ENCODE measurements at regions not wholly inside any gene's neighbourhood (a gene's known extent, or its start where the extent isn't known, plus 50 kb on each side); places are given as distances from the start of the nearest gene placed in this dataset.

DNA sequence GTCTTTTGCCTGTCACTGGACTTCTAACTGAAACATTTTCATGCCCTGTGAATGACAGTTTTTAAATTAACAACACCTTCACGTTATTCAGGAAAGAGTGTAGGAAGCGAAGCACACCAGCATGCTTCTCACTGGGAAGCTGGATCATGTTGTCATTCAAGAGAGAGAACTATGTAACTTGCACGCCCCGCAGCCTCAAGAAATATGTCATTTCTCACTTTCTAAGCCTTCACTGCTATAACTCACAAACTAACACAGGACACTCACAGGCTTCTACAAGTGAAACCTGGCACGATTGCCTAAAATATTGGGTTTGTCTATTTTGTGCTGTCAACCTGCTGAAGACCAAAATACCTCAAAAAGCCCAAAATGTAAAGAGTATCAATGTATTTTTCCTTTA is 466.3 kb downstream of the EFNA5 start:
- no peak overlapping the region for H3K27ac ChIP-seq
- TF ChIP-seq, protein P1, sequence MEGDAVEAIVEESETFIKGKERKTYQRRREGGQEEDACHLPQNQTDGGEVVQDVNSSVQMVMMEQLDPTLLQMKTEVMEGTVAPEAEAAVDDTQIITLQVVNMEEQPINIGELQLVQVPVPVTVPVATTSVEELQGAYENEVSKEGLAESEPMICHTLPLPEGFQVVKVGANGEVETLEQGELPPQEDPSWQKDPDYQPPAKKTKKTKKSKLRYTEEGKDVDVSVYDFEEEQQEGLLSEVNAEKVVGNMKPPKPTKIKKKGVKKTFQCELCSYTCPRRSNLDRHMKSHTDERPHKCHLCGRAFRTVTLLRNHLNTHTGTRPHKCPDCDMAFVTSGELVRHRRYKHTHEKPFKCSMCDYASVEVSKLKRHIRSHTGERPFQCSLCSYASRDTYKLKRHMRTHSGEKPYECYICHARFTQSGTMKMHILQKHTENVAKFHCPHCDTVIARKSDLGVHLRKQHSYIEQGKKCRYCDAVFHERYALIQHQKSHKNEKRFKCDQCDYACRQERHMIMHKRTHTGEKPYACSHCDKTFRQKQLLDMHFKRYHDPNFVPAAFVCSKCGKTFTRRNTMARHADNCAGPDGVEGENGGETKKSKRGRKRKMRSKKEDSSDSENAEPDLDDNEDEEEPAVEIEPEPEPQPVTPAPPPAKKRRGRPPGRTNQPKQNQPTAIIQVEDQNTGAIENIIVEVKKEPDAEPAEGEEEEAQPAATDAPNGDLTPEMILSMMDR (conservative IDR thresholded peaks at IDR 0.05) = no peak

DNA sequence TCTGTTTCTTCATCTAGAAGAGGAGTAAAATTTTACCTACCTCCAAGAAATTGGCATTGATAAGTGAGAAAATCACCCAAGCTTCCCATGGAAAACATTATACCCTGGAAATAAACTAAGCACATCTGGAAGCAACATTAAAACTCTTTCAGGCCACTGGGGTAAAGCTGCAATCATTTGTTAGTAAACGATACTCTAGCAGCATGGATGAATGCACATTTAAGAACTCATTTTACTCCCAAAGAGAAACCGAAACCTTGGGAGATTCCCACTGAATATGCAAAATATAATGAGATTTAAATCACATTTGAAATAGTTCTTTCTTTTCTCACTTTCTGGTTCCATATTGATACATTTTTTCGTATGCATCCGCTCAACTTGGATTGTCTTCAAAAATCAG is 467.5 kb downstream of the EFNA5 start:
- TF ChIP-seq, protein P1 (conservative IDR thresholded peaks at IDR 0.05) = no peak
- H3K27ac ChIP-seq = no peak overlapping the region

DNA sequence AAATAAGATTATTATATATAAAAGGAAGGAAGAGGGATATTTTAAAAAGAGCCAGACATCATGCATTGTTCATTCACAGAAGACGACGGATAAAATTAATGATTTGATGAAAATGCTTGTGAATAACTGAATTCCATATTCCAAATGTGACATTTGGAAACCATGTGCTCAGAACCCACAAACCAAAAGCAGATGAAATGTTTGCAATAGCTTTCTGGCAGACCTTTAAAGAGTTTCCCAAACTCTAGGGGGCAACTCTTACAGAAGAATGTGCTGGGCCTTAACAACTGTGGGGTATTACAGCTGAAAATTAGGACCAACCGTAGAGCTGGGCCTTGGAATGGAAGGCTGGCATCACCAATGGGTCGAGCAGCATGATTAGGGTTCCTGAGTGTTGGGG is 471.0 kb downstream of the EFNA5 start:
- TF ChIP-seq, protein P1 (conservative IDR thresholded peaks at IDR 0.05) = no peak
- no peak overlapping the region for H3K27ac ChIP-seq

DNA sequence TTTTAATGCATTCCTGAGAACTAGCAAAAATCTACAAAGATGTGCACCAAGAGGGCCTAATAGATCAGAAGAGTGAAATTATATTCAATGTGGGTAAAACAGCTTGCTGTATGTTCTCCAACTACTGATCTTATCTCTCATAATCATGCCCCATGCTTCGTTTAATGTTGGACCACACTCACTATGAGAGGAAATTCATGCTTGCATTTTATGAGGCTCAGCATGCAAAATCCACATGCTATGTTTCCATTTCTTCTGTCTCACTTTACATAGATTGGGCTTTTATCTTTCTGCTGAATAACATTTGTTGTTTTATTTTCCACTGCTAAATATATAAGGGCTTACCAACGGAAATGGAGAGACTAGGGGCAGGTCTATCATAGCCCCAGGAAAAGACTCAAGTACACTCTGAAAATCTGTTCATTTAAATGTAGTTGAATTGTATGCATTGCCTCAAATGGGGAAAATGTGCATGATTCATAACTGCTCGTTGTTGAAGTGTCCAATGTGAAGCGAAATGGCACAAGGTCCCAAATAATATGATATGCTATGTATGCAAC is 474.2 kb downstream of the EFNA5 start:
- TF ChIP-seq, protein P1 (conservative IDR thresholded peaks at IDR 0.05) = no peak
- H3K27ac ChIP-seq = no peak overlapping the region

DNA sequence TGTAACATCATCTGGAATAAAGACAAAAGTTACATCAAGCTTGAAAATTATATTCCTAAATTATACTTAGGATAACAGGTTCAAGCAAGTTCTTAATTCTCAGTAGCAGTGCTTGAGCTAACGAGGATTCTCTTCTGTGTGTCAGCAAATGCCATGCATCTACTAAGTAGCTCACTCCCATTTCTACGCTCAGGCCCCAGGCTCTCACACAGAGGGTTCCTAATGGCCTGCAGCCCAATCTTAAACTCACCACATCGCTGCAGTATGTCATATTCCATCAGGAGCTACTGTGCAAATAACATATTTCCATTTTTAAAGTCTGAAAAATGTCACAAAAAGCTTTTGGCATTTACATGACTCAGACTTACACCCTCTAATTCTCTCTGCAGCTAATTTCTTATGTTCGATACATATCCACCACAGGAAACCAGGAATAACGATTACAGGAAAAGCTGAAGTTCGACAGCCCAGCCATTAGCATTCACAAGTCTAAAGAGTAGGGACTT is 474.8 kb downstream of the EFNA5 start:
- TF ChIP-seq, protein P1 (conservative IDR thresholded peaks at IDR 0.05) = no peak
- H3K27ac ChIP-seq = no peak overlapping the region

DNA sequence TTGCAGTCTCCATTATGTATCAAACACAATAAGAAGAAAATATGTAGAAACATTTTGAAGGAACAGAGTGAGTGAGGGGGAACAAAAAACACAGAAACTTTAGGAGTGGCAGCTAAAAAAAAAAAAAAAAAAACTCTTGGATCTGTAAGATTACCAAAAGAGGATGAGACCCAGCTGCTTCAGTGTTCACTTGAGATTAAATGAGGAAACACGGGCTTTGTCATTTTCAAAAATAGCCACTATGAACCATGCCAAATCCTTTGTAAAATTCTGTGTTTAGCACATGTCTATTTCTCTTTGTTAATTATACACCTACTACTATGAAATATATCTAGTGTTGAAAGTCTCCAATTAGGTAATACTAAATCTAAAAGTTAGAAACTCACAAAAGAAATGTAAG is 485.9 kb downstream of the EFNA5 start:
- no peak overlapping the region for H3K27ac ChIP-seq
- TF ChIP-seq, protein P1 (conservative IDR thresholded peaks at IDR 0.05) = no peak

DNA sequence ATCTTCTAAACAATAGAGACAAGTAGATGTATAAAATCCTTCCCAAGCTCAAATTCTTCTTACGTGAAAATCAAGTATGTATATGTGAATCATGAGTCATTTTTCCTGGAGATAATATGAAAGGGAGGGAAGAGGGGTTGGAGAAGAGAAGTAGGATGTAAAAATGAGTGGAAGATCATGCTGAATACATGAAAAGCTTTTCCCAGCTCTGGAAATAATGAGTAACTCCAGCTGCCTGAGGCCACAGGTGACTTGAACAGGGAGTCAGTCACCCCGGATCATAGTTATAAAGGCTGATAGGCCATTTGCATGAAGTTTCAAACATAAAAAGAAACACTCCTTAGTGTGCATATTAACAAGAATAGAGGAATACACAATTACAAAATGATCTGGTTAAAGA is 486.7 kb downstream of the EFNA5 start:
- TF ChIP-seq, protein P1 (conservative IDR thresholded peaks at IDR 0.05) = no peak

More for the DNA sequence above, 486.7 kb downstream of the EFNA5 start:
- no peak overlapping the region for H3K27ac ChIP-seq

Data from VCaP (cell line).